IPS-15b (cell line): ENCODE measurements at regions not wholly inside any gene's neighbourhood (a gene's known extent, or its start where the extent isn't known, plus 50 kb on each side); places are given as distances from the start of the nearest gene placed in this dataset.
"Not testable (repeated sequence)": the region's sequence is repeated elsewhere in the genome, so short reads cannot be mapped to it uniquely, and the experiment has no call there.

Source experiments
- H3K27me3 ChIP-seq: one replicate; pipeline ENCODE4 v1.6.1; 2013; ENCODE audit warnings: low read length; ENCODE audit not compliant: control insufficient read depth, insufficient read depth
- H3K36me3 ChIP-seq: one replicate; pipeline ENCODE4 v1.6.1; 2013; ENCODE audit warnings: low read length; ENCODE audit not compliant: control insufficient read depth, insufficient read depth
- H3K4me1 ChIP-seq: one replicate; pipeline ENCODE4 v1.6.1; 2013; ENCODE audit warnings: mild to moderate bottlenecking, low read length; ENCODE audit not compliant: control insufficient read depth, insufficient read depth
- H3K4me3 ChIP-seq: one replicate; pipeline ENCODE4 v1.5.1; 2013; ENCODE audit warnings: low read depth, low read length
- H3K9ac ChIP-seq: one replicate; pipeline ENCODE4 v1.6.1; 2013; ENCODE audit warnings: low read depth, mild to moderate bottlenecking, low read length
- H3K9me3 ChIP-seq: one replicate; pipeline ENCODE4 v1.6.1; 2013; ENCODE audit warnings: mild to moderate bottlenecking, low read length; ENCODE audit not compliant: control insufficient read depth, insufficient read depth

GRCh38 chr7:113030489-113030888 is 56.1 kb downstream of the GPR85 start:
- Histone ChIP-seq H3K27me3 (no peaks in the 10 kb centered on the region), H3K4me1 (no peaks in the 10 kb centered on the region), H3K4me3 (no peak overlapping the region), H3K36me3 (no peaks in the 10 kb centered on the region), H3K9me3 (no peaks in the 10 kb centered on the region), H3K9ac (no peak overlapping the region)

GRCh38 chr7:113026941-113027340 is 59.7 kb downstream of the GPR85 start:
- no peak overlapping the region for H3K4me3 ChIP-seq
- no peak overlapping the region for H3K9ac ChIP-seq
- no peaks in the 10 kb centered on the region for H3K27me3 ChIP-seq
- H3K36me3 ChIP-seq, result no peaks in the 10 kb centered on the region
- H3K4me1 ChIP-seq, result no peaks in the 10 kb centered on the region
- H3K9me3 ChIP-seq, result no peaks in the 10 kb centered on the region

- H3K9ac ChIP-seq, H3K27me3 ChIP-seq: not testable (repeated sequence)
Measured at GRCh38 chr7:113017144-113017857, 69.3 kb downstream of the GPR85 start.

GRCh38 chr7:113015034-113015645 is 71.5 kb downstream of the GPR85 start:
- Histone ChIP-seq H3K9ac (no peak overlapping the region), H3K4me3 (no peak overlapping the region), H3K36me3 (no peaks in the 10 kb centered on the region), H3K4me1 (no peaks in the 10 kb centered on the region), H3K27me3 (no peaks in the 10 kb centered on the region), H3K9me3 (no peaks in the 10 kb centered on the region)

More at GRCh38 chr7:113017144-113017857, 69.3 kb downstream of the GPR85 start:
- not testable (repeated sequence) for H3K4me1 ChIP-seq, H3K4me3 ChIP-seq, H3K9me3 ChIP-seq, H3K36me3 ChIP-seq

- Histone ChIP-seq H3K4me1 (no peaks in the 10 kb centered on the region), H3K27me3 (no peaks in the 10 kb centered on the region), H3K36me3 (no peaks in the 10 kb centered on the region), H3K9ac (no peak overlapping the region), H3K4me3 (no peak overlapping the region), H3K9me3 (no peaks in the 10 kb centered on the region)
Measured at GRCh38 chr7:113013761-113014449, 72.7 kb downstream of the GPR85 start.

GRCh38 chr7:113012862-113013261 is 73.8 kb downstream of the GPR85 start:
- not testable (repeated sequence) for H3K9ac ChIP-seq, H3K27me3 ChIP-seq, H3K4me3 ChIP-seq, H3K4me1 ChIP-seq, H3K9me3 ChIP-seq, H3K36me3 ChIP-seq

- H3K4me1 ChIP-seq, result no peaks in the 10 kb centered on the region
- H3K27me3 ChIP-seq, result no peaks in the 10 kb centered on the region
- H3K4me3 ChIP-seq, result no peak overlapping the region
- no peak overlapping the region for H3K9ac ChIP-seq
- no peaks in the 10 kb centered on the region for H3K9me3 ChIP-seq
- H3K36me3 ChIP-seq, result no peaks in the 10 kb centered on the region
Measured at GRCh38 chr7:113010377-113010776, 76.2 kb downstream of the GPR85 start.

- H3K9ac ChIP-seq, result no peak overlapping the region
- no peaks in the 10 kb centered on the region for H3K36me3 ChIP-seq
- H3K4me3 ChIP-seq, result no peak overlapping the region
- no peaks in the 10 kb centered on the region for H3K9me3 ChIP-seq
- no peaks in the 10 kb centered on the region for H3K4me1 ChIP-seq
- H3K27me3 ChIP-seq, result no peaks in the 10 kb centered on the region
Measured at GRCh38 chr7:113008755-113009154, 77.9 kb downstream of the GPR85 start.

- no peak overlapping the region for H3K4me3 ChIP-seq
Measured at GRCh38 chr7:113004726-113005454, 81.7 kb downstream of the GPR85 start.

GRCh38 chr7:113000316-113001020 is 86.2 kb downstream of the GPR85 start:
- Histone ChIP-seq H3K4me1 (no peaks in the 10 kb centered on the region), H3K9me3 (no peaks in the 10 kb centered on the region), H3K36me3 (no peaks in the 10 kb centered on the region), H3K27me3 (no peaks in the 10 kb centered on the region), H3K4me3 (no peak overlapping the region), H3K9ac (no peak overlapping the region)

More at GRCh38 chr7:113004726-113005454, 81.7 kb downstream of the GPR85 start:
- H3K36me3 ChIP-seq, result no peaks in the 10 kb centered on the region
- H3K9me3 ChIP-seq, result no peaks in the 10 kb centered on the region
- H3K27me3 ChIP-seq, result no peaks in the 10 kb centered on the region
- no peaks in the 10 kb centered on the region for H3K4me1 ChIP-seq
- H3K9ac ChIP-seq, result no peak overlapping the region

GRCh38 chr7:112997831-112998230 is 88.8 kb downstream of the GPR85 start:
- H3K4me3 ChIP-seq, result no peak overlapping the region
- no peaks in the 10 kb centered on the region for H3K4me1 ChIP-seq
- no peaks in the 10 kb centered on the region for H3K36me3 ChIP-seq
- no peaks in the 10 kb centered on the region for H3K27me3 ChIP-seq
- no peak overlapping the region for H3K9ac ChIP-seq
- no peaks in the 10 kb centered on the region for H3K9me3 ChIP-seq
